Calu3 (cell line): ENCODE measurements at regions not wholly inside any gene's neighbourhood (a gene's known extent, or its start where the extent isn't known, plus 50 kb on each side); places are given as distances from the start of the nearest gene placed in this dataset.

Source experiments
- BruUV-seq: library from RNA; stranded (reverse); fragments of 400-500 nt; replicated peaks from 2 replicates; lab custom pipeline; 2021; lab: Mats Ljungman, UMichigan
- CTCF ChIA-PET: fragments of 300-600 bp; sonication (Branson Sonifier 250); formaldehyde crosslinking; loops from one replicate; lab custom pipeline; 2022; ENCODE audit warnings: antibody characterized with exemption; lab: Charles Lee
- DNase-seq: peaks from one replicate; pipeline ENCODE4 v3.0.0; 2022
- H3K27ac Mint-ChIP-seq: one replicate; pipeline ENCODE4 v1.8.0; 2022; ENCODE audit warnings: mixed read lengths; ENCODE audit not compliant: unreplicated experiment
- H3K27me3 Mint-ChIP-seq: one replicate; pipeline ENCODE4 v1.8.0; 2022; ENCODE audit warnings: mixed read lengths; ENCODE audit not compliant: unreplicated experiment
- H3K36me3 Mint-ChIP-seq: one replicate; pipeline ENCODE4 v1.8.0; 2022; ENCODE audit warnings: mild to moderate bottlenecking, moderate library complexity, mixed read lengths; ENCODE audit not compliant: insufficient read depth, unreplicated experiment
- H3K4me1 Mint-ChIP-seq: one replicate; pipeline ENCODE4 v1.8.0; 2022; ENCODE audit warnings: mild to moderate bottlenecking, low read depth, mixed read lengths; ENCODE audit not compliant: unreplicated experiment
- H3K4me3 Mint-ChIP-seq: one replicate; pipeline ENCODE4 v1.8.0; 2022; ENCODE audit warnings: mild to moderate bottlenecking, low read depth, moderate library complexity, mixed read lengths; ENCODE audit not compliant: unreplicated experiment
- H3K9me3 Mint-ChIP-seq: one replicate; pipeline ENCODE4 v1.8.0; 2022; ENCODE audit warnings: low read depth, mixed read lengths; ENCODE audit not compliant: unreplicated experiment
- CTCF ChIP-seq: fragments of 200-600 bp; IDR thresholded peaks from one replicate; pipeline ENCODE4 v1.8.0; 2022; ENCODE audit warnings: antibody characterized with exemption; ENCODE audit not compliant: unreplicated experiment
- intact Hi-C: fragments of 100-400 bp; cut with micrococcal nuclease; formaldehyde crosslinking; loops from one replicate; pipeline ENCODE4 v1.10.0; 2022; ENCODE audit not compliant: unreplicated experiment

DNA sequence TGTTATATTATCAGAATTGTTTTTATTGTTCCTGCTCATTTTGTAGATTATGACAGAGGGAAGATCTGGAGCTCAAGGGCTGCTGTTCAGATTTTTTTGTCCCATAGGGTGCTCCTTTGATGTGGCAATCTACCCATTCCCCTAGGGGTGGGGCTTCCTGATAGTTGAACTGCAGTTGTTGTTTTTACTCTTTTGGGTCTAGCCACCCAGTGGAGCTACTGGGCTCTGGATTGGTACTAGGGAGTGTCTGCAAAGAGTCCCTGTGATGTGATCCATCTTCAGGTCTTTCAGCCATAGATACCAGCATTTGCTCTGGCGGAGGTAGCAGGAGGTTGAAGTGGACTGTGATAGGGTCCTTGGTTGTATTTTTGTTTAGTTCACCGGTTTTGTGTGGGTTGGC is 57.9 kb upstream of the SLCO1B1 start:
- Mint-ChIP-seq H3K9me3 (peaks cover 6% of the 10 kb centered on the region), H3K4me1 (no peaks in the 10 kb centered on the region), H3K27me3 (no peaks in the 10 kb centered on the region), H3K27ac (no peak overlapping the region), H3K36me3 (no peaks in the 10 kb centered on the region), H3K4me3 (no peak overlapping the region)
- DNase-seq: no peak
- CTCF ChIA-PET: no interaction called here
- no peak for TF ChIP-seq CTCF
- intact Hi-C loops: no loop called here
- no TSS peak for BruUV-seq

DNA sequence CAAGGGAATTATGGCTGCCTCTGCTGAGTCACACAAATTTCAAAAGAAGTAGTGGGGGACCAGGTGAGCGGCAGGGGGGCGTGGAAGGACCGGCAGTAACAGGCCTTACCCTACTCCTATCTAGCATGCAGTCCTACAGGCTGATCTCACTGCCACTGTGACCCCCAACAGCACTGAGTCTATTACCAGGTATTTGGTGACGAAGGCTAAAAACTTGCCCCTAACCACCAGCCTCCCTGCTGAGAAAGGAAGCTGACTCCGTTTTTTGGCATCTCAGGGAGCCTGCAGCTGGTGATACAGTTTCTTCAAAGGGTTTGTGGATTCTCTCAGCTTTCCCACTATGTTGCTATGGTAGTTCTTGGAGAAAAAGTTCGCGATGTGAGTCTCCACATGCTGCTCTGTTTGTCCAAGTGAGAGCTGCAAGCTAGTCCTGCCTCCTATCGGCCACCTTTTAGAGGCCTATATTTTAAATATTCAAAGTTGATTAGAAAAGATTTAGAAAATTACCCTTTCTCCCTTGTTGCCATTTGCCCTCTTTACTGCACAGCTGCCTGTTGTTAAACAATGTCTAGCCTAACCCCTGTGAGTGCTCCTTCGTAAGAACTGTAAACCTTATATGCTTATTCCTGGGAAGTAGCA is 57.1 kb upstream of the SLCO1B1 start:
- H3K9me3 Mint-ChIP-seq: peaks cover 8% of the 10 kb centered on the region
- H3K27ac Mint-ChIP-seq: no peak overlapping the region
- intact Hi-C loops: no loop called here
- DNase-seq: no peak
- CTCF ChIA-PET: no interaction called here
- no peaks in the 10 kb centered on the region for H3K27me3 Mint-ChIP-seq
- H3K36me3 Mint-ChIP-seq: no peaks in the 10 kb centered on the region
- no peaks in the 10 kb centered on the region for H3K4me1 Mint-ChIP-seq
- BruUV-seq: no TSS peak
- TF ChIP-seq CTCF: no peak
- no peak overlapping the region for H3K4me3 Mint-ChIP-seq
